ENCODE measurements at regions not wholly inside any gene's neighbourhood (a gene's known extent, or its start where the extent isn't known, plus 50 kb on each side); places are given as distances from the start of the nearest gene placed in this dataset.

GRCh38 chr9:135413461-135413860, 66.1 kb upstream of the PPP1R26 start:
- H3K9me3 ChIP-seq (ENCODE audit: insufficient read depth, low read length): no peaks in the 10 kb centered on the region
- H3K4me2 ChIP-seq (ENCODE audit: low read depth, low read length, poor library complexity, severe bottlenecking): no peak overlapping the region
- H3K9ac ChIP-seq (ENCODE audit: low read length): no peak overlapping the region
- TF ChIP-seq CTCF (IDR thresholded peaks at IDR 0.05; ENCODE audit: insufficient read depth, low read length, poor library complexity, severe bottlenecking): no peak
- no peak for TF ChIP-seq EZH2phosphoT487 (conservative IDR thresholded peaks at IDR 0.05; ENCODE audit: low read length)
- no peak overlapping the region for H3K4me3 ChIP-seq (ENCODE audit: insufficient read depth, low read length, poor library complexity, severe bottlenecking)
- no peak overlapping the region for H2AFZ ChIP-seq (ENCODE audit: low read depth, low read length, severe bottlenecking)
- H3K27ac ChIP-seq (ENCODE audit: low read depth, low read length): no peak overlapping the region
- no peaks in the 10 kb centered on the region for H3K27me3 ChIP-seq (ENCODE audit: low read length)
- H4K20me1 ChIP-seq (ENCODE audit: low read depth, low read length): no peaks in the 10 kb centered on the region
- no peaks in the 10 kb centered on the region for H3F3A ChIP-seq (ENCODE audit: insufficient read depth)
- no peaks in the 10 kb centered on the region for H3K79me2 ChIP-seq (ENCODE audit: insufficient read depth, low read length)
- H3K36me3 ChIP-seq (ENCODE audit: low read length): no peaks in the 10 kb centered on the region
- no peaks in the 10 kb centered on the region for H3K9me2 ChIP-seq (replicated peaks; ENCODE audit: insufficient read depth, low read length)

DNA sequence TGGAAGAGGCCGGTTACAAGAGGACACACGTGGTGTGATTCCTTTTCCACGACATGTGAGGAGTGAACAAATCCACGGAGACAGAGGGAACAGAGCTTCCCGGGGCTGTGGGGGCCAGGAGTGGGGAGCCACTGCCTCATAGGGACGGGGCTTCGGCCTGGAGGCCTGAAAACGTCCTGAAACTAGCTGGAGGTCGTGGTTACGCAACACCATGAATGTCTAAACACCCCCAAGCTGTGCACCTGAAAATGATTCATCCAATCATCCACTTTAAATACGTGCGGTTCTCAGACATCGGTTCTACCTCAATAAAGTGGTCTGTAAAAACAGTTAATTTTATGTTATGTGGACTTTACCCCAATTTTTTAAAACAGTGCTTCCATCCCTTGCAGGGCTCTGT, 65.3 kb upstream of the PPP1R26 start:
- Histone ChIP-seq H3K36me3 (ENCODE audit: low read length) (no peaks in the 10 kb centered on the region), H3F3A (ENCODE audit: insufficient read depth) (no peaks in the 10 kb centered on the region), H3K27ac (ENCODE audit: low read depth, low read length) (no peak overlapping the region), H2AFZ (ENCODE audit: low read depth, low read length, severe bottlenecking) (no peak overlapping the region), H3K79me2 (ENCODE audit: insufficient read depth, low read length) (no peaks in the 10 kb centered on the region), H4K20me1 (ENCODE audit: low read depth, low read length) (no peaks in the 10 kb centered on the region), H3K9me2 (replicated peaks; ENCODE audit: insufficient read depth, low read length) (no peaks in the 10 kb centered on the region), H3K4me2 (ENCODE audit: low read depth, low read length, poor library complexity, severe bottlenecking) (no peak overlapping the region), H3K4me3 (ENCODE audit: insufficient read depth, low read length, poor library complexity, severe bottlenecking) (no peak overlapping the region), H3K27me3 (ENCODE audit: low read length) (no peaks in the 10 kb centered on the region), H3K9me3 (ENCODE audit: insufficient read depth, low read length) (no peaks in the 10 kb centered on the region), H3K9ac (ENCODE audit: low read length) (no peak overlapping the region)
- TF ChIP-seq CTCF (IDR thresholded peaks at IDR 0.05; ENCODE audit: insufficient read depth, low read length, poor library complexity, severe bottlenecking): no peak
- TF ChIP-seq EZH2phosphoT487 (conservative IDR thresholded peaks at IDR 0.05; ENCODE audit: low read length): no peak

- Histone ChIP-seq H3K9me2 (replicated peaks; ENCODE audit: insufficient read depth, low read length) (no peaks in the 10 kb centered on the region), H3K4me3 (ENCODE audit: insufficient read depth, low read length, poor library complexity, severe bottlenecking) (no peak overlapping the region), H2AFZ (ENCODE audit: low read depth, low read length, severe bottlenecking) (no peak overlapping the region), H3K79me2 (ENCODE audit: insufficient read depth, low read length) (no peaks in the 10 kb centered on the region), H3K36me3 (ENCODE audit: low read length) (no peaks in the 10 kb centered on the region), H4K20me1 (ENCODE audit: low read depth, low read length) (no peaks in the 10 kb centered on the region), H3K27me3 (ENCODE audit: low read length) (no peaks in the 10 kb centered on the region), H3K4me2 (ENCODE audit: low read depth, low read length, poor library complexity, severe bottlenecking) (no peak overlapping the region), H3K9ac (ENCODE audit: low read length) (no peak overlapping the region), H3K27ac (ENCODE audit: low read depth, low read length) (no peak overlapping the region), H3F3A (ENCODE audit: insufficient read depth) (no peaks in the 10 kb centered on the region), H3K9me3 (ENCODE audit: insufficient read depth, low read length) (no peaks in the 10 kb centered on the region)
- TF ChIP-seq CTCF (IDR thresholded peaks at IDR 0.05; ENCODE audit: insufficient read depth, low read length, poor library complexity, severe bottlenecking): no peak
- TF ChIP-seq EZH2phosphoT487 (conservative IDR thresholded peaks at IDR 0.05; ENCODE audit: low read length): no peak
Observed at GRCh38 chr9:135415586-135415985, 64.0 kb upstream of the PPP1R26 start.
